ENCODE measurements at regions not wholly inside any gene's neighbourhood (a gene's known extent, or its start where the extent isn't known, plus 50 kb on each side); places are given as distances from the start of the nearest gene placed in this dataset.

- no peak for TF ChIP-seq CTCF (IDR thresholded peaks at IDR 0.05)
- TF ChIP-seq POLR2AphosphoS5 (IDR thresholded peaks at IDR 0.05): no peak
- TF ChIP-seq POLR2A (IDR thresholded peaks at IDR 0.05): no peak
- 26% methylated on average over 11 of the region's 11 CpGs for WGBS
These were observed 184.5 kb upstream of the CWC22 start for GRCh38 chr2:180191432-180192124.

GRCh38 chr2:180190851-180191250 is 183.8 kb upstream of the CWC22 start:
- Histone ChIP-seq H3K27ac (no peak overlapping the region), H3K9me3 (no peaks in the 10 kb centered on the region), H3K27me3 (replicated peaks; ENCODE audit: insufficient read depth) (no peaks in the 10 kb centered on the region), H3K4me3 (no peak overlapping the region), H3K36me3 (no peaks in the 10 kb centered on the region), H3K4me1 (replicated peaks) (no peaks in the 10 kb centered on the region)
- TF ChIP-seq POLR2A (IDR thresholded peaks at IDR 0.05) (no peak), CTCF (IDR thresholded peaks at IDR 0.05) (no peak), POLR2AphosphoS5 (IDR thresholded peaks at IDR 0.05) (no peak)
- intact Hi-C loops (cut with DNase I): no loop called here
- 82% methylated on average over 2 of the region's 2 CpGs for WGBS
- DNase-seq (ENCODE audit: low spot score): no peak

More at GRCh38 chr2:180191432-180192124, 184.5 kb upstream of the CWC22 start:
- no peaks in the 10 kb centered on the region for H3K9me3 ChIP-seq
- intact Hi-C loops (cut with DNase I): no loop called here
- DNase-seq (ENCODE audit: low spot score): no peak
- no peaks in the 10 kb centered on the region for H3K27me3 ChIP-seq (replicated peaks; ENCODE audit: insufficient read depth)
- no peaks in the 10 kb centered on the region for H3K4me1 ChIP-seq (replicated peaks)
- H3K4me3 ChIP-seq: no peak overlapping the region
- H3K27ac ChIP-seq: no peak overlapping the region
- H3K36me3 ChIP-seq: no peaks in the 10 kb centered on the region

GRCh38 chr2:180187611-180188010 is 180.5 kb upstream of the CWC22 start:
- H3K27ac ChIP-seq: no peak overlapping the region
- H3K36me3 ChIP-seq: no peaks in the 10 kb centered on the region
- intact Hi-C loops (cut with DNase I): no loop called here
- H3K27me3 ChIP-seq (replicated peaks; ENCODE audit: insufficient read depth): no peaks in the 10 kb centered on the region
- H3K4me1 ChIP-seq (replicated peaks): no peaks in the 10 kb centered on the region
- H3K9me3 ChIP-seq: no peaks in the 10 kb centered on the region
- WGBS: 41% methylated on average over 2 of the region's 2 CpGs
- no peak overlapping the region for H3K4me3 ChIP-seq
- TF ChIP-seq POLR2A (IDR thresholded peaks at IDR 0.05) (no peak), CTCF (IDR thresholded peaks at IDR 0.05) (no peak), POLR2AphosphoS5 (IDR thresholded peaks at IDR 0.05) (no peak)
- DNase-seq (ENCODE audit: low spot score): no peak

GRCh38 chr2:180184506-180184905 is 177.4 kb upstream of the CWC22 start:
- Histone ChIP-seq H3K36me3 (no peaks in the 10 kb centered on the region), H3K4me3 (no peak overlapping the region), H3K4me1 (replicated peaks) (no peaks in the 10 kb centered on the region), H3K9me3 (no peaks in the 10 kb centered on the region), H3K27ac (no peak overlapping the region), H3K27me3 (replicated peaks; ENCODE audit: insufficient read depth) (no peaks in the 10 kb centered on the region)
- intact Hi-C loops (cut with DNase I): no loop called here
- DNase-seq (ENCODE audit: low spot score): no peak
- TF ChIP-seq POLR2AphosphoS5 (IDR thresholded peaks at IDR 0.05) (no peak), POLR2A (IDR thresholded peaks at IDR 0.05) (no peak), CTCF (IDR thresholded peaks at IDR 0.05) (no peak)
- 47% methylated on average over 2 of the region's 2 CpGs for WGBS

- no peaks in the 10 kb centered on the region for H3K36me3 ChIP-seq
- H3K27ac ChIP-seq: no peak overlapping the region
- 29% methylated on average over 2 of the region's 2 CpGs for WGBS
- no peak overlapping the region for H3K4me3 ChIP-seq
- intact Hi-C loops (cut with DNase I): no loop called here
- no peak for TF ChIP-seq POLR2A (IDR thresholded peaks at IDR 0.05)
- no peak for TF ChIP-seq CTCF (IDR thresholded peaks at IDR 0.05)
- TF ChIP-seq POLR2AphosphoS5 (IDR thresholded peaks at IDR 0.05): no peak
- no peaks in the 10 kb centered on the region for H3K27me3 ChIP-seq (replicated peaks; ENCODE audit: insufficient read depth)
- no peak for DNase-seq (ENCODE audit: low spot score)
- no peaks in the 10 kb centered on the region for H3K4me1 ChIP-seq (replicated peaks)
- H3K9me3 ChIP-seq: no peaks in the 10 kb centered on the region
These were observed 173.4 kb upstream of the CWC22 start for GRCh38 chr2:180180511-180180910.
